GM19395 (cell line): ENCODE measurements at regions not wholly inside any gene's neighbourhood (a gene's known extent, or its start where the extent isn't known, plus 50 kb on each side); places are given as distances from the start of the nearest gene placed in this dataset.
A peak's percentile ranks its signal among the peaks of the same experiment; 100 is the strongest.

Source experiments
- ATAC-seq: cut with Tn5 transposase; IDR thresholded peaks from one replicate; pipeline ENCODE4 v1.9.1; 2021; ENCODE audit warnings: mild to moderate bottlenecking, moderate library complexity; ENCODE audit not compliant: unreplicated experiment

- ATAC-seq, result no peak
These were observed 182.5 kb downstream of the TMX3 start for GRCh38 chr18:68532328-68532885.

- no peak for ATAC-seq
These were observed 189.8 kb downstream of the TMX3 start for GRCh38 chr18:68525091-68525490.

- ATAC-seq, result peak; percentile 64
These were observed 194.4 kb downstream of the TMX3 start for GRCh38 chr18:68520406-68521075.

- no peak for ATAC-seq
These were observed 195.6 kb downstream of the TMX3 start for GRCh38 chr18:68519336-68519735.

GRCh38 chr18:68509902-68510301, 205.0 kb downstream of the TMX3 start:
- no peak for ATAC-seq

- ATAC-seq, result no peak
These were observed 207.1 kb downstream of the TMX3 start for GRCh38 chr18:68507781-68508180.

GRCh38 chr18:68505178-68505574, 209.7 kb downstream of the TMX3 start:
- no peak for ATAC-seq

GRCh38 chr18:68504441-68505177, 210.3 kb downstream of the TMX3 start:
- ATAC-seq, result no peak

GRCh38 chr18:68500556-68500955, 214.4 kb downstream of the TMX3 start:
- ATAC-seq, result no peak

GRCh38 chr18:68499141-68499540, 215.8 kb downstream of the TMX3 start:
- ATAC-seq, result no peak

GRCh38 chr18:68498636-68499035, 216.3 kb downstream of the TMX3 start:
- ATAC-seq, result no peak

- no peak for ATAC-seq
These were observed 216.7 kb downstream of the TMX3 start for GRCh38 chr18:68498185-68498584.

- no peak for ATAC-seq
These were observed 219.9 kb downstream of the TMX3 start for GRCh38 chr18:68494802-68495581.

GRCh38 chr18:68489013-68489792, 225.7 kb downstream of the TMX3 start:
- ATAC-seq, result no peak

- ATAC-seq, result no peak
These were observed 230.7 kb downstream of the TMX3 start for GRCh38 chr18:68484241-68484640.

- ATAC-seq, result no peak
These were observed 232.1 kb downstream of the TMX3 start for GRCh38 chr18:68482815-68483214.

GRCh38 chr18:68480196-68480595, 234.7 kb downstream of the TMX3 start:
- no peak for ATAC-seq

- ATAC-seq, result no peak
These were observed 236.7 kb downstream of the TMX3 start for GRCh38 chr18:68478246-68478645.

GRCh38 chr18:68475883-68476282, 239.0 kb downstream of the TMX3 start:
- no peak for ATAC-seq

- ATAC-seq, result no peak
These were observed 242.1 kb downstream of the TMX3 start for GRCh38 chr18:68472701-68473295.
